SKM-1 (cell line): ENCODE measurements at regions not wholly inside any gene's neighbourhood (a gene's known extent, or its start where the extent isn't known, plus 50 kb on each side); places are given as distances from the start of the nearest gene placed in this dataset.
"Not testable (repeated sequence)": the region's sequence is repeated elsewhere in the genome, so short reads cannot be mapped to it uniquely, and the experiment has no call there.

Source experiments
- DNase-seq: peaks from one replicate; lab custom pipeline; 2025; ENCODE audit not compliant: unreplicated experiment; lab: John Stamatoyannopoulos, UW

DNA sequence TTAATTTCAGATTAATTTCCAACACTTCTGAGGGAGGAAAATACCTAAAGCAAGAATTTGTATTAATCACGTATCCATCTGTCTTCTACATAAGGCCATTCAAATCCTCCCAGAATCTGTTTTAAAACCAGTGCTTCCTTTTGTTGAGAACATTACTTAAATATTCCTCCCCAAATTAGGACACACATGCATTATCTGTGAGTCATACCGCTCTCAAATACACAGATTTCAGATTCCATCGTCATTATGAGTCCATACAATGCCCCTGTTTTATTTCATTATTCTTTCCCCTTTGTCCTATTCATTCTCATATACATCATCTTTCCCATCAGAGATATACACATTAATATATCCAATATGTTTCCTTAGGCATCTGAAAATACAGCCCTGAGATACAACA, 57.3 kb upstream of the PRSS12 start:
- no peak for DNase-seq

DNA sequence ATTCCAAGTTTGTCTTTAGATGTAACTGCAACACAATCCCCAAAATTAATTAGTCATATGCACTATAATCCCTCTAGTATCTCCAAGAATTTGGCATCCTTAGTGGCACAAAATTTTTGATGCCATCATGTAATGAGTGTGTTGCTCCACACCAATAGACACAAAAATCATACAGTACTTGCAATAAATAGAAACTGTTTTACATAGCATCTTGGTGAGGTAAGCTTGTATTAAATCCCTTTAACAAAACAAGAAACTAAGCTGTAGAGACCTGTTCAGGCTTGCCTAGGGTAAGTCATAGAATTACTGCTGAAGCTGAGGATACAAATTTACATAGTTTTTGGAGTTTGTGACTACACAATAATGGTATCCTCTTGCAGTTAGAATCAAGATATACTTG, 64.5 kb upstream of the PRSS12 start:
- DNase-seq: no peak

DNA sequence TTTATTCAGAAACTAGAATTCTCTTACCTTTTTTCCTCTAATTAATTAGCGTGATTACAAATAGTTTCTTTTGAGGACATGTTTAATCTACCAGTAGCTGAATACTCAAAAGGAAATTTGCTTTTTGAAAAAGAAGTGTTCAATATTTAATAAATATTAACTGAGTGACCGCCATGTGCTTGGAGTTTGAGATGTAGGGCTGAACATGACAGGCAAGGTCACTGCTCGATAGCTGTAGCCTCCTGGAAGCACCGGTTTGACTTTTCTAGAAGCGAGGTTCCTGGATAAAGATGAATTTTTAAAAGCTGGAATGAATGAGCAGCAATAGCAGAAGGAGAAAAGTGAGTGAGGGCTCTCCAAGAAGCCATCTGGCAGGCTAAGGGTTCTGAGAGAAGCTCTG, 65.0 kb upstream of the PRSS12 start:
- DNase-seq: not testable (repeated sequence)

DNA sequence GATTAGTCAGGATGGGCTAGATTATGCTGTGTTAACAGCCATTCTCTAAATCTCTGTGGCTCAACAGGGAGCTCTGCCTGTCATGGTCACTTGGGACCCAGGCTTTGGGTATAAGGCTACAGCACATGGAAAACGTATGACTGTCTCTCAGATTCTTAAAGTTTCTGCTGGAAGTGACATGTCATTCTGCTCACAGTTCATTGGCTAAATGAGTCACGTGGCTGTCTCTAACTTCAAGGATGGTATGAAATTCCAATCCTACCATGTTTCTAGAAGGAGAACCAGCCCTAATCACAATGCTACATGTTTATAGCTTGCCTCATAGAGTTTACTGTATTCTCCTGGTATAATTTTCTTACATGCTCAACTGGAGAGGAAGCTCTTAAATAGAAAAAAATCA, 65.6 kb upstream of the PRSS12 start:
- not testable (repeated sequence) for DNase-seq

DNA sequence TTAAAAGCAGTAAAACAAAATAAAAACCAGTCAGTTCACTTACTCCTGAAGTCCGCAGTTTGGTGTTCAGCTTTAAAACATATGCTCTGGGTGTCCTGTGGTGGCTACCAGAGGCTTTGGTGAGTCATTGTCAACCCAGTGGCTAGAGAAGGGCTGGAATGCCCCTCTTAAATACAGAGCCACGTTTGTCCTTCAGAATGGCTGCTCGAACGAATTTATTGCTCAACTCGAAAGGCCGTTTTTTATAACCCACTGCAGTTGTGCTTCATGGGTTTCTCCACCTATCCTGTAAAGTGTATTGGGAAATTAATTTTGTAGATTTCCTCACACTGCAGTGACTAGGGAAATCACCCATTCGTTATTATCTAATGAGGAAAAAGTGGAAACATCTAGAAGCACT, 66.8 kb upstream of the PRSS12 start:
- DNase-seq: not testable (repeated sequence)

DNA sequence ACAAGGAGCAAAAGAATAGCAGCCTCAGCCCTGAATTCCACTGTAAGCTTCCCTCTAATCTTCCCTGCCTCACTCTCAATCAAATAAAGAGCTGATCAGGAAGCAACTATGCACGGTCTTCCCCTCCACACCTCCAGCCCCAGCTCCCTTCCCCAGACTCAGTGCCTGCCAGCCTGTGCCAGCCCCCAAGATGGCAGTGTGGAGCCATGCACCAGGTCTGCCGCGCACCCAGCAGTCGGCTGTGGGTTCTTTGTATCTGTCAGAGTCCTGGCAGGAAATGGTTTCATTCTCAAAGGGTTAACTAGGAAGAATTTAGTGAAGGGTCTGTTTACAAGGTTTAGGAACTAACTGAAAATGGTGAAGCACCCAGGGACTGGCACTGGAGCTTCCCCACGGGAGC, 71.3 kb upstream of the PRSS12 start:
- not testable (repeated sequence) for DNase-seq

DNA sequence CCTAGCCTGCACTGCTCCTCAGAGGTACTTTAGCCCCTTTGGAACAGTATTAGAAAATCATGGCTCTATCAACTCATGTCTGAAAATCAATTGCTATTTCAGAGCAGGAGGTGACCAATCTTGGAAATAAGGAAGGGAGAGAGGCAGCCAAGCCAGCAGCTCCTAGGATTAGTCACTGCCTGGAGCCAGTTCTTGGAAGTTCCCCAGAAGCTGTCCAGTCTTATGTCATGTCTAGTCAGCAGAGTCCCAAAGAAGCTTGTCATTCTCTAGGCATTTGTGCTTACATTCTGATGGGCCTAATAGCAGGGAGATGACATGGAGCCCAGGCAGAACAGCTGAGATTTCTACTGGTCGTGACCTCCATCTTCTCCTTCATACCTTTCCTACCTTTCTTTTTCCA, 76.1 kb upstream of the PRSS12 start:
- DNase-seq: not testable (repeated sequence)

DNA sequence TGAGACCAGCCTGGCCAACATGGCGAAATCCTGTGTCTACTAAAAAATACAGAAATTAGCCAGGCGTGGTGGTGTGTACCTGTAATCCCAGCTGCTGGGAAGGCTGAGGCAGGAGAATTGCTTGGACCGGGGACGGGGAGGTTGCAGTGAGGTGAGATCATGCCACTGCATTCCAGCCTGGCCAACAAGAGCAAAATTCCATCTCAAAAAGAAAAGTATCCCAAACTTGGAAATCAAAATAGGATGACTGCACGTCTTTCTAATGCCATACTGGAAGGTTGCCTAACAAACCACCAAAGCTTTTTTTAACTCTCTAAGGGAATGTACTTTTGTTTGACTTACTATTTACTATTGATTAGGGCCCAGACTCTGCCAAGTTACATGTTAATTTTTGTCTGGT, 79.6 kb upstream of the PRSS12 start:
- DNase-seq: not testable (repeated sequence)

DNA sequence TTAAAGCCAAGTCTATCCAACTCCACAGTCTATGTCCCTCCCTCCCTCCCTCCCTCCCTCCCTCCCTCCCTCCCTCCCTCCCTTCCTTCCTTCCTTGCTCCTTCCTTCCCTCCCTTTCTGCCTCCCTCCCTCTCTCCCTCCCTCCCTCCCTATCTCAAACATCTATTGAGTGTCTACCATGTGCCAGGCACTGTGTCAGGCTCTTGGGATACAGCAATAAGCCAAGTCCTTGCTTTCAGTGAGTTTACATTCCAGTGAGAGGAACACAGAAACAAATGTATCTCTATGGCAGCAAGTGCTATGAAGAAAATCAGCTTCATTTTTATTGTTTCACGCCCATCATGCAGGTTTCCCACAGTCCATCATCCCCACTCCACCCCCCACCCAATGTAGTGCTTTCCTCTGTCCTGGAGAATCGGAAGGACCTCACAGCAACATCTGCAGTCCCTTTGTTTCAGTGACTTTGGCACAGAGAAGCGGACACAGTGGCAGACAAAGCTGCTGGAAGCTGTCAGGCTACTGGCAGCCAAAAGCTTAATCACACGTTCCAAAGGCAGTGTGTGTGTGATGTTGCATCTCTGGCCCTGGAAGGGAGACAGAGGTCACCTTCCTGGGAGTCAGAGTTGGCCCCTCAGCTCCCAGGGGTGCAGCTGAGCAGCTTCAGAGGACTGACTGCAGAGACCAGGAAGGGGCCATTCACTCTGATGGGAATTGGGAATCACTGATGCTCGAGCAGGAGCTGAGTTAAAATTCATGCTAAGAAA, 81.0 kb upstream of the PRSS12 start:
- DNase-seq: not testable (repeated sequence)

DNA sequence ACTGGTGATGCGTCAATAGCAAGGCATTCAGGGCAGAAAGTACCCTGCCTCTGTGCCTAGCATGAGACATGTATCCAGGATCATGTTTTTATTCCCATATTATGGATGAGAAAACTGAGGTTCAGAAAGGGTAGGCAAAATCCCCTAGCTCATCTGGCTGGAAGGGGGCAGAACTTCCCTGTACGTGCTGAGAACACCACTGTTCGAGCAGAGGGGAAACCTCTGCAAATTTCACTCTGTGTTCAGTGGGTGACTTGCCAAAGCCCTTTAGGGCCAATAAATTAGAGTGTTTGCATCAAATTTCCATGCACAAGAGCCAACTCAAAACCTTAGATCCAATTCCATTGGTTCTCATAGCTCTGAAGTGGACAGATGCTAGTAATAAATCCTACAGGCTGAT, 82.6 kb upstream of the PRSS12 start:
- DNase-seq: not testable (repeated sequence)

DNA sequence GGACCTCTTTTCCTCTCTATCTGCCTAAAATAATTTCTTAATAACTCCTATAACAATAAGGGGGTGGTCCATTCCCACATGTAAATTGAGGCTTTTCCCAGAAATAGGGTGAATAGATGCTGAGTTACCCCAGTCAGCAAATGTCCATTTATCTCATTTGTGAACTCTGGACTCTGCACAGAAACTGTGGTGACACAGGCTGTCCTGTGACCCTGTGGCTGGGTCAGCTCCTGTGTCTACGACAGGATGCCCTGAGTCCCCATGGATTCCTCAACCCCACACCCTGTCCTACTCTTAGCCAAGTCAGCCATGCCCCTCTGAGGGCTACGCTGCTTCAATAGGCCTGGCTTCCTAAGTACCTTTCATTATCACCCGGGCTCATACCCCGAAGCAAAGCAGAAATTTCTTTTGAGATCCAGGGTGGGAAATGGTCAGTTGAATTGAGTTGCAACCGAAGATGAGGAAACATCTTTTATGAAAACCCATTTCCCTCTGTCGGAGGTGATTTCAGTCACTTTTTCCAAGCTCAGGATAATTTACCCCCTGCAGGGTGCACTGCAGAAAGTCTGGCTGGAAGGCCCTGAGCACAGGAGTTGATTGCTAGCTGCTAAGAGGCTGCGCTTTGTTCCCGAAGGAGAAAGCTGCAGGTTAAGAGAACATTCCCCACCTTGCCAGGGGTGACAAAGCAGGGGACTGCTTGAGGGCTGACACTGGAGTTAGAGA, 89.5 kb upstream of the PRSS12 start:
- DNase-seq: not testable (repeated sequence)

DNA sequence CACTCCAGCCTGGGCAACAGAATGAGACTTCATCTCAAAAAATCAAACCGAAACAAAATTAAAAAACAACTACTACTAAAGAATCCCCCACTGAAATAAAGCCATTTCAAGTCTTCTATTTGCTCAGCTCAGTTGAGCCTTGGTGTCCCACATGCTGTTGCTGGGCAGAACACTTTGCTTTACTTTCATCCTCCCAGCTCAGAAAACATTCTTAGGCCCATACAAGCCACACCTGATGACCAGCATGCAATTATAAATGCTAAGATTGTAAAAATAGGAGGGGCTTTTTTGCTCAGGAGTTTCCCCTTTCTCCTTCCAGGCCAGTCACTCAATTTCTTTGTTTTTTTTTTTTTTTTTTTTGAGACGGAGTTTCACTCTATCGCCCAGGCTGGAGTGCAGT, 94.6 kb upstream of the PRSS12 start:
- DNase-seq: not testable (repeated sequence)

DNA sequence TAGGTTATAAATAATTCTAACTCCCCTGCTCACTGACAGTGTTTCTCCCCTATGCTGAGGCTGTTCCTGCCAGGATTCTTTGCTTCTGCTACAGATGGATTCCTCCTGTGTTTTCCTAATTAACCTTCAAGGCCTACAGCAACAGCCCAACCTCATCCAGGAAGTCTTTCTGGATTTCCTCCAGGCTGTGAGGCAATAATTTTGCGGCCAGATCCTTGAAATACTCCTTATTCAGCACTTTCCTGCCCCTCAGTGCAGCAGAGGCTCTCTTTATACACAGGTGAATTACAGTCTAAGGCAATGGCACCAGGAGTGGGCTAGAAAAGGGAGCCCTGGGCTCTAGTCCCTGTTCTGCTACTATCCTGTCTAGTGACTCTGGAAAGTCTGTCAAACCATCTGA, 102.1 kb upstream of the PRSS12 start:
- DNase-seq: not testable (repeated sequence)

DNA sequence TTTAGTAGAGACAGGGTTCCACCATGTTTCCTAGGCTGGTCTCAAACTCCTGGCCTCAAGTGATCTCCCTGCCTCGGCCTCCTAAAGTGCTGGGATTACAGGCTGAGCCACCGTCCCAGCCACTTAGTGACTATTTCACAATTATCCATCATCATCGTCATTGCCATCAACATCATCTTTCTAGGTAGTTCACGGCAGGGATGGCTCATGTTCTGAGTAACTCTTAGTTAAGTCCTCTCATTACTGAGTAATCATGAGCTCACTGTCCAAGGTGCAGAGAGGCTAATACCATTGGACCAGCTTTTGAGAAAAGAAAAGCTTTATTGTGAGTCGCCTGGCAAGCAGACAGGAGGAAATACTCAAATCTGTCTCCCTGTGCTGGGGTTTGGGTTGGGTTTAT, 108.6 kb upstream of the PRSS12 start:
- DNase-seq: not testable (repeated sequence)

DNA sequence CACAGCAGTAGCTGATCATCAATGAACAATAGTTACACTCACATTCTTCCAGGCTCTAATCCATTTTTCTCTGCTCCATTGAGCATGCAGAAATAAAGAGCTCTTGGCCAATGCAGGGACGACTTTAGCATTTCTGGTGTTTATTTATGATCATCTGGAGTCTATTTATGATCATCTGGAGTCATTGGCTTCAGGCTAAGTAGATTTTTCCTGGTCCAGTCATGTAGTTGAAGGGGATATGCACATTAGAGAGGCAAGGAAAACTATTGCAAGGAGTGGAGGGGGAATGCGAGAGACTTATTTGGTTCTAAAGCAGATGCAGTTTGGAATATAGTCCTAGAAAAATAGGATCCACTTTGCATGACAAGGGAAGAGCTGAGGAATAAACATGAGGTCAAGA, 113.0 kb upstream of the PRSS12 start:
- DNase-seq: not testable (repeated sequence)

DNA sequence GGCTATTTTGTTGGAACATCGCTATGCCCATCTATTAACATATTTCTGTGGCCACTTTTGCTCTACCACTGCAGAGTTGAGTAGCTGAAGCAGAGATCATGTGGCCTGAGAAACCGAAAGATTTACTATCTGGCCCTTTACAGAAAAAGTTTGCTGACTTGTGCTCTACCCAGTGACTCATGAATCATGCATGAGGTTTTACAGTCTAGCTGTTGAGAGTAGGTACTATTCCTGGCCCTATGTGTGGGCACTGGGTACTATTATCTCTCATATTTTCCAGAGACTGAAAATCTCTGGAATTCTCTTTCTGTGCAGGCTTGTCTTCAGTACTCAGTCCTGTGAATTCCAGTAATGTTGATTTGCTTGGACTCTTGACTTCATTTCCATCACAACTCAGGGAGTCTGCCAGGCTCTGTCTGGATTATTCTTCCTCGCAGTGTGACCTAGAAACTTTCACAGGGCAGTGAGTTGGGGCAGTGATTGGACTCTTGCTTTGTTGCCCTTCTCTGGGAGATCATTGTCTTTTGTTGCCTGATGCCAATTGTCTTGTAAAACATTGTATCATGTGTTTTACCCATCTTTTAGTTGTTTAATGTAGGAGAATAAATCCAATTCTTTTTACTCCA, 121.3 kb upstream of the PRSS12 start:
- DNase-seq: not testable (repeated sequence)

DNA sequence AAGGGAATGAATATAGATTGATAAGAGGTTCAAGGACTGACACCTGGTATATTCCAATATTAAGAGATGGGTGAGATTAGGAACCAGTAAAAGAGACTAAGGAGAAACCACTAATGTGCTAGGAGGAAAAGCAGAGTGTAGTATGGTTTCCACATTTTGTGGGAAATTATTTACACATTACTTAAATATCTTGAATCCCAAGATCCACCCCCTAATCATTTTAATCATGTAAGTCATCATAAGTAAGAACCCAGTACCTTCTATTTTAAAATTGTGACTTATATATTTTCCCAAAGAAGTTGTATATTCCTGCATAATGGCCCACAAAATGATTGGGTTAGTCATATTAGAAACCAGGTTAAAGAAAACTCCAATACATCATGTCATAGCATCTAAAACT, 122.0 kb upstream of the PRSS12 start:
- DNase-seq: not testable (repeated sequence)

DNA sequence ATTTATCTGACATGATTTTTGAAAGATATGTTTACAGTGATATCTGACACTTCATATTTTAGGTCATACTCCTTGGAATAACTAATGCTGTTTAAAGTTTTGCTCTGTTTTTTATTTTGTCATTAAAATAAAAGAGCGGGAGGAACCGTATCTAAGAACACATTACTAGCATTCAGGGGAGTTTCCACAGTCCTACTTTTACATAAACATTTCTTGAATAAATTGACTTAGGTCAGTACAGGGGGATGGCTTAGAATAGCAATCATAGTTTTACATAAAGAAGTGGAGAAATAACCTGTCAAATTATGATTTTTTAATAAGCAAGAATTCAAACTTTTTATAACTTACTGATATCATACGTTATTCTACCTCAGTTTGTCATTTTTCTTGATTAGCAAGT, 123.1 kb upstream of the PRSS12 start:
- not testable (repeated sequence) for DNase-seq

DNA sequence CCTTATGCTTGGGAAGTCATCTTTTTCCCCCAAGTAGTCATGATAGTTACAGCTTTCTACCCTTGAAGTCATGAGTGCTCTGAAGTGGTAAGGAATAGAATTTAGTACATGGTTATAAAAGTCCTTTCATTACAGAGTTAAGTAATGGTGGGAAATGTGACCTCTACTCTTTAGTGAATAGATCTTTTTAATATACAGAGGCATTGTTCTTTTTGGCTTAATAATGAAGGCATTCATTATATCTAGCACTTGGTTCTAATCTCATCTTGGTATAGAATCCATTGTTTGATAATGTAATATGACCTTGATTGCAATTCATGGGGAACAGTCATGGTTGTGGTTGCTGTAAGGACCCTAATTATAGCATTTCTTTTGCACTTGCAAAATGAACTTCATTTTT, 125.0 kb upstream of the PRSS12 start:
- DNase-seq: not testable (repeated sequence)

DNA sequence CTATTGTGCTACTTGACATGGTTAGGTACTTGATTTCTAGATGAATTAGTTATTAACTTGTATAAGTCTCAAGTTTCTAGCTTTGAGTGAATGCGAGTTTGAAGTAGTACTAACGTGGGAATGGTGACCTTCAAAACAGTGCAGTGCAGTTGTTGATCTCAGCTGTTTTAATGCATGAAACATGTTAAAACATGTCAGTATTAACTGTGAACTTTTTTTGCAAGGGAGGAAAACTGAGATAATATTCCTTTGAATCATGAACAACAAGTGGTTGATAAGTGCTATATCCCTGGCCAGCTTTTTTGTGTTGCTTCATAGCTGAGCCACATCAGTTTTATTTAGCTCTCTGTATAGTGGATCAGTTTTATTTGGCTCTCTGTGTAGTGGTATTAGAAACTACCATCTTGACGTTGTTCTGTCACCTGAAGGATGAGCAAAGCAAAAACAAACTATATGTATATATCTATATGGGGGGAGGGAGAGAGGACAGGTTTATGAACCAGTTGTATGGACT, 133.1 kb upstream of the PRSS12 start:
- not testable (repeated sequence) for DNase-seq

DNA sequence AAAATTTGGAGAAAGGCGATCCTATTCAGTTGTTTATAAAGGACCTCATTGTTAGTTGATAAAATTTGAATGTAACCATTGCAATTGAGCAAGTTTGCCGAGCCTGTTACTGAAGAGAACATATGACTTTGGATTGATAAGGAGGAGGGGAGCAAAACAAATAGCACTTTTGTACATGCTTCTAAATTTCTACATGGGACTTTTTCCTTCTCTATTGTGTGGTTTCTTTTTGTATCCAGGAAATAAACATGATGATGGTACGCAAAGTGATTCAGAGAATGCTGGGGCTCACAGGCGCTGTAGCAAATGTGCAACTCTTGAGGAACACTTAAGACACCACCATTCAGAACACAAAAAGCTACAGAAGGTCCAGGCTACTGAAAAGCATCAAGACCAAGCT, 140.2 kb upstream of the PRSS12 start:
- not testable (repeated sequence) for DNase-seq

DNA sequence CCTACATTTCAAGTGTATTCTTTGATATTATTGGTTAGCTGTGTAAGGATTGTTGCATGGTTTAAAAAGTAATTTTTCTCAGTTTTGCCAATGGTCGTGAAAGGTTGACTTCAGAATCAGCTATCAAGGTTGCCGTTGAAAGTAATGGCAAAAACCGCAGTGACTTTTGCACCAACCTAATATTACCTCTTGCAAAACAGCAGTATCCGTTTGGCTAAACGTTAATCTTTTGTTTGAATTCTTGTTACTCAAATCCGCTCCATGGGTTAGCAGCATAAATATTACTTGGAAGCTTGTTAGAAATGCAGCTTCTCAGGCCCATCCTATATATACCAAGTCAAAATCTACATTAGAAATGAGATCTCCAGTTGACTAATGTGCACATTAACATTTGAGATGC, 141.6 kb upstream of the PRSS12 start:
- not testable (repeated sequence) for DNase-seq
